OCI-LY1 (cell line): ENCODE measurements at regions not wholly inside any gene's neighbourhood (a gene's known extent, or its start where the extent isn't known, plus 50 kb on each side); places are given as distances from the start of the nearest gene placed in this dataset.

ENCODE experiments used
- H2AFZ ChIP-seq: fragments of 200-600 bp; sonication (generic), shearing (Covaris generic); 2 replicates; pipeline ENCODE4 v1.6.0; 2014; ENCODE audit warnings: antibody characterized with exemption, mild to moderate bottlenecking, low read length
- H3F3A ChIP-seq: fragments of 200-600 bp; sonication (generic), shearing (Covaris generic); 2 replicates; pipeline ENCODE4 v1.6.0; 2014; ENCODE audit warnings: mild to moderate bottlenecking, antibody characterized with exemption, low read length, moderate library complexity; ENCODE audit not compliant: insufficient read depth
- H3K27ac ChIP-seq: fragments of 200-600 bp; sonication (generic); 2 replicates; pipeline ENCODE4 v1.5.1; 2014; ENCODE audit warnings: low read length, mixed run types, mild to moderate bottlenecking, low read depth; ENCODE audit not compliant: poor library complexity, severe bottlenecking
- H3K27me3 ChIP-seq: fragments of 200-600 bp; sonication (generic); 2 replicates; pipeline ENCODE4 v1.6.0; 2014; ENCODE audit warnings: antibody characterized with exemption, mild to moderate bottlenecking, low read length, moderate library complexity; ENCODE audit not compliant: insufficient read depth
- H3K36me3 ChIP-seq: fragments of 200-600 bp; sonication (generic); 2 replicates; pipeline ENCODE4 v1.6.1; 2014; ENCODE audit warnings: mild to moderate bottlenecking, antibody characterized with exemption, low read length, moderate library complexity, mixed read lengths; ENCODE audit not compliant: insufficient read depth
- H3K4me1 ChIP-seq: fragments of 200-600 bp; sonication (generic); 2 replicates; pipeline ENCODE4 v1.5.1; 2014; ENCODE audit warnings: mild to moderate bottlenecking, low read length, moderate library complexity; ENCODE audit not compliant: insufficient read depth, severe bottlenecking
- H3K4me2 ChIP-seq: fragments of 200-600 bp; sonication (generic), shearing (Covaris generic); 2 replicates; pipeline ENCODE4 v1.6.1; 2014; ENCODE audit warnings: low read length
- H3K4me3 ChIP-seq: fragments of 200-600 bp; sonication (generic); 2 replicates; pipeline ENCODE4 v1.5.1; 2014; ENCODE audit warnings: low read length, low read depth, mild to moderate bottlenecking, mixed read lengths; ENCODE audit not compliant: poor library complexity, severe bottlenecking
- H3K79me2 ChIP-seq: fragments of 200-600 bp; shearing (Covaris generic); 2 replicates; pipeline ENCODE4 v1.6.1; 2016; ENCODE audit warnings: mixed run types, low read length, mixed read lengths; ENCODE audit not compliant: insufficient read depth
- H3K9ac ChIP-seq: fragments of 200-600 bp; sonication (generic), shearing (Covaris generic); 2 replicates; pipeline ENCODE4 v1.6.1; 2014; ENCODE audit warnings: mild to moderate bottlenecking, low read length, mixed read lengths
- H3K9me2 ChIP-seq: fragments of 200-600 bp; sonication (generic), shearing (Covaris generic); 2 replicates; pipeline ENCODE4 v1.6.1; 2014; ENCODE audit warnings: low read depth, mild to moderate bottlenecking, low read length, mixed read lengths
- H3K9me3 ChIP-seq: fragments of 200-600 bp; shearing (Covaris generic); 2 replicates; pipeline ENCODE4 v1.6.1; 2014; ENCODE audit warnings: low read length, mixed read lengths
- H4K20me1 ChIP-seq: fragments of 200-600 bp; sonication (generic), shearing (Covaris generic); 2 replicates; pipeline ENCODE4 v1.6.0; 2016; ENCODE audit warnings: mild to moderate bottlenecking, low read length; ENCODE audit not compliant: insufficient read depth
- EZH2 ChIP-seq: fragments of 200-600 bp; sonication (generic), shearing (Covaris generic); IDR thresholded peaks from 2 replicates; pipeline ENCODE4 v1.8.0; 2017; ENCODE audit warnings: borderline replicate concordance, mixed run types, mild to moderate bottlenecking, antibody characterized with exemption, low read length, moderate library complexity, mixed read lengths
- TF ChIP-seq, protein P1 (sequence below): fragments of 200-600 bp; sonication (generic), shearing (Covaris generic); IDR thresholded peaks from 2 replicates; pipeline ENCODE4 v1.5.1; 2017; ENCODE audit warnings: mild to moderate bottlenecking, antibody characterized with exemption, low read length, moderate library complexity, mixed read lengths

- no peaks in the 10 kb centered on the region for H3K4me1 ChIP-seq
- no peak overlapping the region for H2AFZ ChIP-seq
- no peaks in the 10 kb centered on the region for H3K9me3 ChIP-seq
- no peaks in the 10 kb centered on the region for H3K36me3 ChIP-seq
- H3K79me2 ChIP-seq: no peaks in the 10 kb centered on the region
- no peak overlapping the region for H3K4me3 ChIP-seq
- no peaks in the 10 kb centered on the region for H3F3A ChIP-seq
- H3K9me2 ChIP-seq: no peaks in the 10 kb centered on the region
- H4K20me1 ChIP-seq: no peaks in the 10 kb centered on the region
- no peak overlapping the region for H3K4me2 ChIP-seq
- no peak overlapping the region for H3K27ac ChIP-seq
- H3K9ac ChIP-seq: no peak overlapping the region
- H3K27me3 ChIP-seq: no peaks in the 10 kb centered on the region
- TF ChIP-seq, protein P1, sequence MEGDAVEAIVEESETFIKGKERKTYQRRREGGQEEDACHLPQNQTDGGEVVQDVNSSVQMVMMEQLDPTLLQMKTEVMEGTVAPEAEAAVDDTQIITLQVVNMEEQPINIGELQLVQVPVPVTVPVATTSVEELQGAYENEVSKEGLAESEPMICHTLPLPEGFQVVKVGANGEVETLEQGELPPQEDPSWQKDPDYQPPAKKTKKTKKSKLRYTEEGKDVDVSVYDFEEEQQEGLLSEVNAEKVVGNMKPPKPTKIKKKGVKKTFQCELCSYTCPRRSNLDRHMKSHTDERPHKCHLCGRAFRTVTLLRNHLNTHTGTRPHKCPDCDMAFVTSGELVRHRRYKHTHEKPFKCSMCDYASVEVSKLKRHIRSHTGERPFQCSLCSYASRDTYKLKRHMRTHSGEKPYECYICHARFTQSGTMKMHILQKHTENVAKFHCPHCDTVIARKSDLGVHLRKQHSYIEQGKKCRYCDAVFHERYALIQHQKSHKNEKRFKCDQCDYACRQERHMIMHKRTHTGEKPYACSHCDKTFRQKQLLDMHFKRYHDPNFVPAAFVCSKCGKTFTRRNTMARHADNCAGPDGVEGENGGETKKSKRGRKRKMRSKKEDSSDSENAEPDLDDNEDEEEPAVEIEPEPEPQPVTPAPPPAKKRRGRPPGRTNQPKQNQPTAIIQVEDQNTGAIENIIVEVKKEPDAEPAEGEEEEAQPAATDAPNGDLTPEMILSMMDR: no peak
- TF ChIP-seq EZH2: no peak
These were observed 331.8 kb upstream of the ITGA1 start for GRCh38 chr5:52455920-52456319.

GRCh38 chr5:52457810-52458209 lies 329.9 kb upstream of the ITGA1 start:
- H3K9ac ChIP-seq: no peak overlapping the region

GRCh38 chr5:52466113-52466512 lies 321.6 kb upstream of the ITGA1 start:
- H3K9ac ChIP-seq: no peak overlapping the region
- no peak overlapping the region for H3K4me2 ChIP-seq
- H4K20me1 ChIP-seq: no peaks in the 10 kb centered on the region
- no peaks in the 10 kb centered on the region for H3K9me3 ChIP-seq
- H3K4me1 ChIP-seq: no peaks in the 10 kb centered on the region
- no peaks in the 10 kb centered on the region for H3K79me2 ChIP-seq
- H3K27me3 ChIP-seq: no peaks in the 10 kb centered on the region
- no peak overlapping the region for H2AFZ ChIP-seq
- H3K9me2 ChIP-seq: no peaks in the 10 kb centered on the region
- TF ChIP-seq EZH2: no peak
- TF ChIP-seq, protein P1: no peak
- no peak overlapping the region for H3K4me3 ChIP-seq
- H3F3A ChIP-seq: no peaks in the 10 kb centered on the region
- no peaks in the 10 kb centered on the region for H3K36me3 ChIP-seq
- no peak overlapping the region for H3K27ac ChIP-seq

More at GRCh38 chr5:52457810-52458209, 329.9 kb upstream of the ITGA1 start:
- no peaks in the 10 kb centered on the region for H3K79me2 ChIP-seq
- no peak overlapping the region for H3K4me3 ChIP-seq
- no peaks in the 10 kb centered on the region for H3K9me3 ChIP-seq
- no peaks in the 10 kb centered on the region for H3K27me3 ChIP-seq
- H3K4me2 ChIP-seq: no peak overlapping the region
- no peaks in the 10 kb centered on the region for H3F3A ChIP-seq
- no peak overlapping the region for H2AFZ ChIP-seq
- H4K20me1 ChIP-seq: no peaks in the 10 kb centered on the region
- no peaks in the 10 kb centered on the region for H3K9me2 ChIP-seq
- H3K36me3 ChIP-seq: no peaks in the 10 kb centered on the region
- H3K4me1 ChIP-seq: no peaks in the 10 kb centered on the region
- H3K27ac ChIP-seq: no peak overlapping the region
- TF ChIP-seq EZH2: no peak
- TF ChIP-seq, protein P1: no peak
